Glutamatergic neuron (in vitro differentiated cells): ENCODE measurements at regions not wholly inside any gene's neighbourhood (a gene's known extent, or its start where the extent isn't known, plus 50 kb on each side); places are given as distances from the start of the nearest gene placed in this dataset.

Experiments
- DNase-seq: peaks from one replicate; pipeline ENCODE4 v3.0.0; 2022
- H3K27ac Mint-ChIP-seq: one replicate; pipeline ENCODE4 v1.8.0; 2020; ENCODE audit warnings: mild to moderate bottlenecking, mixed read lengths, inconsistent platforms; ENCODE audit not compliant: unreplicated experiment
- H3K27me3 Mint-ChIP-seq: one replicate; pipeline ENCODE4 v1.8.0; 2020; ENCODE audit warnings: mild to moderate bottlenecking, moderate library complexity, mixed read lengths, inconsistent platforms; ENCODE audit not compliant: unreplicated experiment
- H3K36me3 Mint-ChIP-seq: one replicate; pipeline ENCODE4 v1.8.0; 2020; ENCODE audit warnings: mild to moderate bottlenecking, mixed read lengths, inconsistent platforms; ENCODE audit not compliant: unreplicated experiment
- H3K4me1 Mint-ChIP-seq: one replicate; pipeline ENCODE4 v1.8.0; 2020; ENCODE audit warnings: mild to moderate bottlenecking, low read depth, mixed read lengths, inconsistent platforms; ENCODE audit not compliant: unreplicated experiment
- H3K4me3 Mint-ChIP-seq: one replicate; pipeline ENCODE4 v1.8.0; 2020; ENCODE audit warnings: mild to moderate bottlenecking, mixed read lengths, inconsistent platforms; ENCODE audit not compliant: unreplicated experiment
- H3K9me3 Mint-ChIP-seq: one replicate; pipeline ENCODE4 v1.8.0; 2020; ENCODE audit warnings: mild to moderate bottlenecking, moderate library complexity, mixed read lengths, inconsistent platforms; ENCODE audit not compliant: unreplicated experiment
- TF ChIP-seq, protein P1 (sequence below): fragments of 200-600 bp; sonication (generic); IDR thresholded peaks from one replicate; pipeline ENCODE4 v1.5.0; 2021; ENCODE audit not compliant: partially characterized antibody, unreplicated experiment

DNA sequence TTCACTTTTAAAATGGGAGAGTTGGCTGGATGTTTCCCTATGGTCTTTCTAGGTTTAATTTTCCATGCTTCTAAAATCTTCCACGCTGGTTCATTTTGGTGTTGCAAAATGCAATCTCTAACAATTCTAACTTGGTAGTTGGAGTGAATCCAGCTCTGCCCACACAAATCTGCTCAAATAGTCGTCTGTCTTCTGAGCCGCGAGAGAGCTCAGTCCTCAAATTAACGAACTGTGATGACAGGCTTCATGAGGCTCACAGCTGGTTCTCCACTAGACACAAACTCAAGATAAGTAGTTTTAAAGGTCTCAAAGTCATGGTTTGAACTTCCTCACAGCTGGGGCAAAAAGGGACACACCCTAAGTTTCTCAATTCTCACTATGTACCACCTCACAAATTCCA is 178.6 kb upstream of the LYSMD4 start:
- H3K27ac Mint-ChIP-seq, result no peak overlapping the region
- TF ChIP-seq, protein P1, sequence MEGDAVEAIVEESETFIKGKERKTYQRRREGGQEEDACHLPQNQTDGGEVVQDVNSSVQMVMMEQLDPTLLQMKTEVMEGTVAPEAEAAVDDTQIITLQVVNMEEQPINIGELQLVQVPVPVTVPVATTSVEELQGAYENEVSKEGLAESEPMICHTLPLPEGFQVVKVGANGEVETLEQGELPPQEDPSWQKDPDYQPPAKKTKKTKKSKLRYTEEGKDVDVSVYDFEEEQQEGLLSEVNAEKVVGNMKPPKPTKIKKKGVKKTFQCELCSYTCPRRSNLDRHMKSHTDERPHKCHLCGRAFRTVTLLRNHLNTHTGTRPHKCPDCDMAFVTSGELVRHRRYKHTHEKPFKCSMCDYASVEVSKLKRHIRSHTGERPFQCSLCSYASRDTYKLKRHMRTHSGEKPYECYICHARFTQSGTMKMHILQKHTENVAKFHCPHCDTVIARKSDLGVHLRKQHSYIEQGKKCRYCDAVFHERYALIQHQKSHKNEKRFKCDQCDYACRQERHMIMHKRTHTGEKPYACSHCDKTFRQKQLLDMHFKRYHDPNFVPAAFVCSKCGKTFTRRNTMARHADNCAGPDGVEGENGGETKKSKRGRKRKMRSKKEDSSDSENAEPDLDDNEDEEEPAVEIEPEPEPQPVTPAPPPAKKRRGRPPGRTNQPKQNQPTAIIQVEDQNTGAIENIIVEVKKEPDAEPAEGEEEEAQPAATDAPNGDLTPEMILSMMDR, result no peak

DNA sequence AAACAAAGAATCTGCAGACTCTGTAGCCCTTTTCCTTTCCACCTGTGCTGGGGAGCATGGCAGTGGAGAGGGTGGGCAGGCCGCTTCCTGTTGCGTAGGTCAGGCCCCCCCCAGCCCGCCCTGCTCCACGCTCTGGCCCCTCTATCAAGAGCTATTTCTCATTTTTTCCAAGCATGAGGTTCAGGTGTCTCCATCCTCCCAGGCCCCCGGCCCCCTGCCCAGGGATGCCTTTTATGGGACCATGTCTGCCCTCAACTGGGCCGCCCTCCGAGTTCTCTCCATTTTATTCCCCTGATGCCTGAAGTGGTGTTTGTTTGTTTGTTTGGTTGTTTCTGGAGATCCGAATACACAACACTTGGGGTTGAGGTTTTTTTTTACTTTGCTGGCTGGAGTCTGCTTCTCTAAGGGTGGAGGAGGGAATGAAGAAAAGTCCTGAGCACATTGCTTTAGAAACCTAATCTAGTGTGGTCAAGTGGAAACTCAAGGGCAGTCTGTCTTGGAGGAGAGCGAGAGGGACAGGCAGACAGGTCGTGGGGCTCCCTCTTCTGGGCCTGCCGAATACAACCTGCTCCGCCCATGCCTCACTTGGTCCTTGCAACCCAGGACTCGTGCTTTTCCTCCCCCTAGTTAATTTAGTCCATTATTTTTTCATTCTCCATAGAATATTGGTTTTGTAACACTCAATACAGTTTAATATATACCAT is 176.5 kb upstream of the LYSMD4 start:
- TF ChIP-seq, protein P1, result no peak
- no peaks in the 10 kb centered on the region for H3K36me3 Mint-ChIP-seq
- no peak overlapping the region for H3K27ac Mint-ChIP-seq
- no peak overlapping the region for H3K4me3 Mint-ChIP-seq
- no peak for DNase-seq
- no peaks in the 10 kb centered on the region for H3K27me3 Mint-ChIP-seq
- peaks cover 2% of the 10 kb centered on the region for H3K4me1 Mint-ChIP-seq
- H3K9me3 Mint-ChIP-seq, result peaks cover 4% of the 10 kb centered on the region

More for the DNA sequence above, 178.6 kb upstream of the LYSMD4 start:
- DNase-seq, result no peak
- Mint-ChIP-seq H3K36me3 (no peaks in the 10 kb centered on the region), H3K9me3 (peaks cover 4% of the 10 kb centered on the region), H3K4me3 (no peak overlapping the region), H3K4me1 (peaks cover 2% of the 10 kb centered on the region), H3K27me3 (no peaks in the 10 kb centered on the region)

- no peak overlapping the region for H3K27ac Mint-ChIP-seq
- no peak overlapping the region for H3K4me3 Mint-ChIP-seq
- H3K36me3 Mint-ChIP-seq, result peaks cover 5% of the 10 kb centered on the region
- TF ChIP-seq, protein P1, result no peak
- DNase-seq, result no peak
- peaks cover 2% of the 10 kb centered on the region for H3K4me1 Mint-ChIP-seq
- no peaks in the 10 kb centered on the region for H3K9me3 Mint-ChIP-seq
- no peaks in the 10 kb centered on the region for H3K27me3 Mint-ChIP-seq
Measured at GRCh38 chr15:99907698-99908097, 174.5 kb upstream of the LYSMD4 start.

DNA sequence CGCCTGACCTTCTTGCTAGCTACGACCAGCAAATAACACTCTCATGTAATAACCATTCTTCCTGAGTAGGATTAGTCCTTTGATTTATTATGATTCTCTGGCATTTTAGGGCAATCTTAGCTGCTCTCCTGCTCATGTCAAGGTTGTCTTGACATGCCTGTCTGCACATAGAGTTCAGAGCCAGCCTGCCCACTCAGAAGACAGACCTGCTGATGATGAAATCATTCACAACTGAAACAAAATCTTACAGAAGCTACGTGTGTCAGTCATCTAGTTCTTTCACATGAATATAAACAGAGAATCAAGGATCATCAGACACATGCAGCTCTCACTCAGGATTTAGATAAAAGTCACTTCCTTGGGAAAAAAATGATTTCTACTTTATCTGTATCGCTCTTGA is 173.6 kb upstream of the LYSMD4 start:
- DNase-seq, result no peak
- peaks cover 5% of the 10 kb centered on the region for H3K36me3 Mint-ChIP-seq
- no peaks in the 10 kb centered on the region for H3K27me3 Mint-ChIP-seq
- no peaks in the 10 kb centered on the region for H3K9me3 Mint-ChIP-seq
- peaks cover 2% of the 10 kb centered on the region for H3K4me1 Mint-ChIP-seq
- H3K4me3 Mint-ChIP-seq, result no peak overlapping the region
- no peak overlapping the region for H3K27ac Mint-ChIP-seq
- TF ChIP-seq, protein P1, result no peak

DNA sequence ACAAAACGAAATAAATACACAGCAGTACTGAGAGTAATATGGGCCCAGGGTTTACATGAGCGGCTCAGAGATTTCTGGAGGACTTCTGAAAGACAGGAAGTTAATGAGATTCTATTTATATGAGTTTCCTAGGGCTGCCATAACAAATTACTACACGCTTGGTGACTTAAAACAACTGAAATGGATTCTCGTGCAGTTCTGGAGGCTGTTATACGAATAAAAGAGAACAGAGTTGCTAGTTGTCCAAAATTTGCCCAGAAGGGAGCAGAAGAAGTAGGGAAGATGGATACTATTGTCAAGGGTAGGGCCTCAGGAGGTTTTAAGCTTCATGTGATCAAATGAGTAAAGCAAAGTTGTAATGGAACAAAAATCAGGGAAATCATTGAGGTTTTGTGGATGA is 173.1 kb upstream of the LYSMD4 start:
- H3K4me1 Mint-ChIP-seq, result peaks cover 2% of the 10 kb centered on the region
- H3K9me3 Mint-ChIP-seq, result no peaks in the 10 kb centered on the region
- H3K27me3 Mint-ChIP-seq, result peaks cover 2% of the 10 kb centered on the region
- H3K36me3 Mint-ChIP-seq, result peaks cover 5% of the 10 kb centered on the region
- no peak overlapping the region for H3K4me3 Mint-ChIP-seq
- no peak for DNase-seq
- no peak overlapping the region for H3K27ac Mint-ChIP-seq
- TF ChIP-seq, protein P1, result no peak
